COR-L47 (cell line): ENCODE measurements at regions not wholly inside any gene's neighbourhood (a gene's known extent, or its start where the extent isn't known, plus 50 kb on each side); places are given as distances from the start of the nearest gene placed in this dataset.

Source experiments
- DNase-seq: peaks from one replicate; lab custom pipeline; 2025; lab: John Stamatoyannopoulos, UW

- no peak for DNase-seq
These were observed 251.8 kb downstream of the IRF8 start for GRCh38 chr16:86150641-86151238.

GRCh38 chr16:86151239-86151851 is 252.4 kb downstream of the IRF8 start:
- DNase-seq = no peak

GRCh38 chr16:86156155-86156554 is 257.2 kb downstream of the IRF8 start:
- no peak for DNase-seq

- DNase-seq = no peak
These were observed 258.8 kb downstream of the IRF8 start for GRCh38 chr16:86157616-86158247.

- DNase-seq = no peak
These were observed 259.9 kb downstream of the IRF8 start for GRCh38 chr16:86158688-86159360.

GRCh38 chr16:86165479-86165878 is 266.5 kb downstream of the IRF8 start:
- no peak for DNase-seq

- no peak for DNase-seq
These were observed 267.5 kb downstream of the IRF8 start for GRCh38 chr16:86166414-86166813.

- DNase-seq = no peak
These were observed 268.1 kb downstream of the IRF8 start for GRCh38 chr16:86167061-86167460.

GRCh38 chr16:86170720-86171119 is 271.8 kb downstream of the IRF8 start:
- DNase-seq = no peak

- no peak for DNase-seq
These were observed 272.4 kb downstream of the IRF8 start for GRCh38 chr16:86171329-86171728.

GRCh38 chr16:86175816-86176215 is 276.9 kb downstream of the IRF8 start:
- DNase-seq = no peak

GRCh38 chr16:86176462-86176861 is 277.5 kb downstream of the IRF8 start:
- DNase-seq = no peak

GRCh38 chr16:86180244-86180643 is 281.3 kb downstream of the IRF8 start:
- no peak for DNase-seq

GRCh38 chr16:86180780-86181179 is 281.8 kb downstream of the IRF8 start:
- DNase-seq = no peak

- DNase-seq = no peak
These were observed 282.6 kb downstream of the IRF8 start for GRCh38 chr16:86181526-86181925.

- DNase-seq = no peak
These were observed 285.2 kb downstream of the IRF8 start for GRCh38 chr16:86184185-86184584.

- no peak for DNase-seq
These were observed 286.1 kb downstream of the IRF8 start for GRCh38 chr16:86185089-86185488.

- no peak for DNase-seq
These were observed 287.4 kb downstream of the IRF8 start for GRCh38 chr16:86186313-86186712.

- no peak for DNase-seq
These were observed 291.0 kb downstream of the IRF8 start for GRCh38 chr16:86189934-86190333.

GRCh38 chr16:86191663-86192062 is 292.7 kb downstream of the IRF8 start:
- DNase-seq = no peak

GRCh38 chr16:86193528-86194193 is 294.7 kb downstream of the IRF8 start:
- DNase-seq = no peak

GRCh38 chr16:86195863-86196630 is 297.1 kb downstream of the IRF8 start:
- no peak for DNase-seq
